ENCODE measurements at regions not wholly inside any gene's neighbourhood (a gene's known extent, or its start where the extent isn't known, plus 50 kb on each side); places are given as distances from the start of the nearest gene placed in this dataset.
A peak's percentile ranks its signal among the peaks of the same experiment; 100 is the strongest.
"Not testable (repeated sequence)": the region's sequence is repeated elsewhere in the genome, so short reads cannot be mapped to it uniquely, and the experiment has no call there.

DNA sequence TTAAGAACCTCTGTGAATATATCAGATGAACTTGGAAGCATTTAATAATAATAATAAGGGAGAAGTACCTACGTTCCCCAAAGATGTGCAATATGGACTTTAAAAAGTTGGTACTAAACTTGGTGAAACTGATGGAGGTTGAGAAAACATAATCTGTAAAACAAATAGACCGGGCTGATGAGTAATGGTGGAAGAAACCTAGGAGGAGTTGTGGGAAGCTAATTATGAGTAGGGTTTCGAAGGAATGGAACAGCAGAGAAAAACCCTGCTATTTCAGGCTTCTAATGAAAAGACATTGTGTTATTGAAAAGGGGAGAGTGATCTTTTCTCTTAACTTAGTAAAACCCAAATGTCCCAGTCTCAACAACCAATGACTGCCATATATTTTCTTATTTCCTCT lies 229.3 kb downstream of the PCSK1 start:
- peak; percentile 65 for DNase-seq (ENCODE audit: low read depth)

DNA sequence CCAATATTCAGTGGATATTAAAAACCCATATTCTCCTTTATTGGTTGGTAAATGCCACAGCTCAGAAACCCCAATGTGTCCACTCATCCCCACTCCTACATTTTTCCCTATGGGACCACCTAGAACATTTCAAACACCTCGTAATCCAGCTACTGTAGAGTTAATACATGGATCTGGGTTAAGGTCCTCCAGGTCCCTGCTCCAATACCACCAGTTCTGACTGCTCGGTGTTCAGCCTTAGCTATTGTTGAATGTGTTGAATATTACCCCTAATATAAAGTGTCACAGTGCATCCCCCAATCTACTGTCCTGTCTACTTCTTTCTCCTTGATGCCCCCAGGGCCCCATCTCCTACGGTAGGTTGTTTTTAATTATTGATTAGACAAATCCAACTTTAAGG lies 231.5 kb downstream of the PCSK1 start:
- DNase-seq (ENCODE audit: low read depth) = no peak

DNA sequence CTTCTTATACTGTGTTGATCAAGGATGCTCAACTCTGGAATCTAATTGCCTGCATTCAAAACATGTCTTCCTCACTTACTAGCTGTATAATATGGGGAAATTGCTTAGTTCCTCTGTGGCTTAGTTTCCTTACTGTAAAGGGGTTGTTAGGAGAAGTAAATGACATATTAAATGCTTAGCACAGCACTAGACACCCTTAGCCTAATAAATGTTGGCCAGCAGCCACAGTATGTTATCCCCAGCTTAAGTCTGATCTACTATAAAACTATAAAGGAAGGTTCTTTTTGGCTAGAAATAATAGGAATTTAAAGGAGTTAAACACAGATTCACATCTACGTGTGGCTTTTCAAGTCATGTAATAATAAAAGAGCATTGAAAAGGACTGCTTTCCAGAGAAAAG lies 232.4 kb downstream of the PCSK1 start:
- DNase-seq (ENCODE audit: low read depth) = no peak

GRCh38 chr5:96199713-96200183 lies 233.3 kb downstream of the PCSK1 start:
- DNase-seq (ENCODE audit: low read depth) = no peak

GRCh38 chr5:96198356-96199058 lies 234.5 kb downstream of the PCSK1 start:
- DNase-seq (ENCODE audit: low read depth) = no peak

DNA sequence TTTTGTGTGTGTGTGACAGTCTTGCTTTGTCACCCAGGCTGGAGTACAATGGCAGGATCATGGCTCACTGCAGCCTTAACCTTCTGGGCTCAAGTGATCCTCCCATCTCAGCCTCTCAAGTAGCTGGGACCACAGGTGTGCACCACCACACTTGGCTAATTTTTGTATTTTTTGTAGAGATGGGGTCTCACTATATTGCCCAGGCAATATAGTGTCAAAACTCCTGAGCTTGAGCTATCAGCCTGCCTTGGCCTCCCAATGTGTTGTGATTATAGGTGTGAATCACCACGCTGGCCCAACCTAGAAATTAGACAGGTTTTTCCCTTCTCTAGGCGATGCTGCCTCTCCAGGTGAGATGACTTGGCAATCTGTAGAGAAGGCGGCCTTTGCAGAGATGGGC lies 235.3 kb downstream of the PCSK1 start:
- DNase-seq (ENCODE audit: low read depth) = not testable (repeated sequence)

GRCh38 chr5:96197347-96197746 lies 235.7 kb upstream of the ELL2 start:
- DNase-seq (ENCODE audit: low read depth) = no peak

- DNase-seq (ENCODE audit: low read depth) = no peak
Measured at GRCh38 chr5:96196890-96197289, 235.2 kb upstream of the ELL2 start.

DNA sequence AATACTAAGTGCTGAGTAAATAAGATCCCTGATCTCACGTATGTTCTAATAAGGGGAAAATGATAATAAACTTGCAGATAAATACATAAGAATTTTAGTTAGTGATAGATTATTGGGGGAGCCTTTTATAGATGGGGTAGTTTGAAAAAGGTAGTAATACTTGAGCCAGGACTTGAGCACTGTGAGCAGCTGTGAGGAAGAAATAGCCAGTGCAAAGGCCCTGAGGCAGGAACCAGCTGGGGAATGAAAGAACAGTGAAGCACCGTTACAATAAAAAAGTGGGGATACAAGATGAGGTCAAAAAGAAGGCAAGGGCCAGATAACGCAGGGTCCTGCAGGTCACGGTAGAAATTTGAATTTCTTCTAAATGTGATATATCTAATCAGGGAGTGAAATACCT lies 234.8 kb upstream of the ELL2 start:
- DNase-seq (ENCODE audit: low read depth) = no peak

GRCh38 chr5:96195123-96195522 lies 233.5 kb upstream of the ELL2 start:
- DNase-seq (ENCODE audit: low read depth) = peak; percentile 76

DNA sequence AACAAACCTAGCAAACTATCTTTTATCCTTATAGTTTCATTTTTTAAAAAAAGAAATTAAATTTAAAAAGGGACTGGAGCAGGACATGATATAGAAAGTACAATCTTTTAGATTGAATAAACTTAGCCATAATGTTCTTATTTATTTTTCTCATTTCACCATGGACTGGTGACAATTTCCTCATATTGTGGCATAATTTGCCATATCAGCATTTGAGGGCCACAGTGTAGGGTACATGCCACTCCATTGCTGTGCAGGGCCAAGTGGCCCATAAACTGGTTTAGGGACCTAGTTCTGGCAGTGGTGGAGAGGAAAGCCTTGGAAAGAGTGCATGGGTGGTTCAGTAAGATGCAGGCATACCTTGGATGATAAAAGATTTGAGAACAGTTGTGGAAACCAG lies 232.9 kb upstream of the ELL2 start:
- DNase-seq (ENCODE audit: low read depth) = no peak

DNA sequence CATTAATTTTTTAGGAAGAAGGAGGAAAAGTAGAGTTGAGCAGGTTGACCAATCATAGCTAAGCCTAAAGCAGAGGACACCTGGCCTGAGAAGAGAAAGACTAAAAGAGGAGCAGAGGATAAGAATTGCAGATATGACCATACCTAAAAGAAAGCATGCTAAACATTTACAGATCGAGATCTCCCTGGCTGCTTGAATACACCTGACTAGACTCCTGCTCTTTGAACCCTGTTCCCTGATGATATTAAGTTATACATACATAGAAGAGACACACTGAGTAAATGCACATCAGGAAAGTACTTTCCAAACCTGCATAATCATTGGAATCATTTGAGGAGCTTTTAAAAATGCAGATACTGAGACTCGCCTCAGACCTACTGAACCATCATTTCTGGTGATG lies 232.3 kb upstream of the ELL2 start:
- no peak for DNase-seq (ENCODE audit: low read depth)

DNA sequence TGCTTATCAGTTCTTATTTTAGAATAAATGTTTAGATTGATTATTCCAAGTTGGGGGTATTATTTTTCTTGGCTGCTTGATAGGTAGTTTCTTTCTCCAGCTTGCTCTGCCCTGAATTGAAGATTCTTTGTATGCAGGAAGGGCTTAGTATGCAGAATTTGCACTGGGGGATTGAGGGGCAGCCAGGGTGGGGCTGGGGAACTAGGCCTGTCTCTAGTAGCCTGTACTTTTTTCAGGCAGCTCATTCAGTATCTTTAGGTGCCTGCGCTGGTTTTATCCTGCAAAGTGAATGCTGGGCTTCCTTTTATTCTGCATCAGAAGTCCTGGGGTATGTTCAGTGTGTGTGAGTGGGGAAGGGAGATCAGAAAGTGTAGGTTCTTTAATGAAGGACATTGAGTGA lies 228.3 kb upstream of the ELL2 start:
- no peak for DNase-seq (ENCODE audit: low read depth)

DNA sequence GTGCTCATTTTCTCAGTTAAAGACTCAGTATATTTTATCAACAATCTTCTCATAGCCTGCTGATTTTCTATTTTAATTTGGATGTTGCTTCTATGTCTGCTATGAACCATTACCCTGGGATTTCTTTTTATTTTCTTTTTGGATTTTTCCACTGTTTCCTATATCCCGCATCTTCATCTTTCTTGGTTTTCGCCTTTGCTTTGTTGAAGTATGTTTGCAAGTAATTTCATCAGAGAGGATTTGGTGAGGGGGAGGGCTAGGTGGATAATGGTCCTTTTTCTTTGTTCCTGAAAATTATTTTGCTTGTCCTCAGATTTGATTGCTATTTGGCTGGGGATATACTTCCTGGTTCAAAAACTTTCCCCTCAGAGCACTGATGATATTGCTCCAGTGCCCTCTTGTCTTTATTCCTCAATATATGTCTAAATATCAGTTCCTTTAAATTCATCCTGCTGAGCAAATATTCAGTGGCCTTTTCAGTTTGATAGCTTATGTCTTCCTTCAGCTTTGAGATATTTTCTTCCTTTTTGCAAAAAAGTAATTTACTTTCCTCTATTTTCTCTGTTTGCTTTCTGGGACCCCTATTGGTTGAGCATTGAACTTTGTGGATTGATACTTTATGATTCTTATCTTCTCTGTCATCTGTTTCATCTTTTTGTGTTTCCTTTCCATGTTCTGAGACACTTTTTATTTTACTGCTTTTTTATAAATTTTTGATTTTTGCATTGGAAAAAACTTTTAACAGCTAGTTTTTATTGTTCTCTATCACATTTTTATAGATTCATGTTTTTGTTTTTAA lies 227.6 kb upstream of the ELL2 start:
- no peak for DNase-seq (ENCODE audit: low read depth)

DNA sequence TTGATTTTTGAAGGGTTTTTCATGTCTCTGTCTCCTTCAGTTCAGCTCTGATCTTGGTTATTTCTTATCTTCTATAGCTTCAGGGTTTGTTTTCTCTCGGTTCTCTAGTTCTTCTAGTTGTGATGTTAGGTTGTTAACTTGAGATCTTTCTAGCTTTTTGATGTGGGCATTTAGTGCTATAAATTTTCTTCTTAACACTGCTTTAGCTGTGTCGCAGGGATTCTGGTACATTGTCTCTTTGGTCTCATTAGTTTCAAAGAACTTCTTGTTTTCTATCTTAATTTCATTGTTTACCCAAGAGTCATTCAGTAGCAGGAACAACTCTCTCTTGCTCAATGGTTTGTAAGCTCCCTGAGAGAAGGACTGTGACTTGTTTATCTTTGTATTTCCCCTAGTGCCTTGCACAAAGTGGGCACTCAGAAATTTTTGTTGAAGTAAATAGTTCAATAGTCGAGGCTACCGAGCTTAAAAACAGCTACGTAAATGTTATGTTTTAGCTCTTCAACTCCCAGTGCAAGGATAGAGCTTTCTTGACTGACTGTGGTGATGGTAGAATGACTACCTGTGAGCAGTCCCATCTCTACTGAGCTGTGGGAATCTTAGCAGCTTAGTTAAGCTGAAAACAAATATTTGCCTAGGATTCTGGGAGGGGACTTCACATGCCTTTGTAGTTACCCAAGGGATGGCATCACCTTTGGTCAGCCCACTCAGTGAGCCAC lies 225.8 kb upstream of the ELL2 start:
- DNase-seq (ENCODE audit: low read depth) = no peak

DNA sequence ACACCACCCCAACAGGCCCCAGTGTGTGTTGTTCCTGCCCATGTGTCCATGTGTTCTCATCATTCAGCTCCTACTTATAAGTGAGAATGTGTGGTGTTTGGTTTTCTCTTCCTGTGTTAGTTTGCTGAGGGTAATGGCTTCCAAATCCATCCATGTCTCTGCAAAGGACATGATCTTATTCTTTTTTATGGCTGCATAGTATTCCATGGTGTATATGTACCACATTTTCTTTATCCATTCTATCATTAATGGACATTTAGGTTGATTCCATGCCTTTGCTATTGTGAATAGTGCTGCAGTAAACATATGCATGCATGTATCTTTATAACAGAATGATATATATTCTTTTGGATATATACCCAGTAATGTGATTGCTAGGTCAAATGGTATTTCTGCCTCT lies 222.9 kb upstream of the ELL2 start:
- DNase-seq (ENCODE audit: low read depth) = not testable (repeated sequence)

DNA sequence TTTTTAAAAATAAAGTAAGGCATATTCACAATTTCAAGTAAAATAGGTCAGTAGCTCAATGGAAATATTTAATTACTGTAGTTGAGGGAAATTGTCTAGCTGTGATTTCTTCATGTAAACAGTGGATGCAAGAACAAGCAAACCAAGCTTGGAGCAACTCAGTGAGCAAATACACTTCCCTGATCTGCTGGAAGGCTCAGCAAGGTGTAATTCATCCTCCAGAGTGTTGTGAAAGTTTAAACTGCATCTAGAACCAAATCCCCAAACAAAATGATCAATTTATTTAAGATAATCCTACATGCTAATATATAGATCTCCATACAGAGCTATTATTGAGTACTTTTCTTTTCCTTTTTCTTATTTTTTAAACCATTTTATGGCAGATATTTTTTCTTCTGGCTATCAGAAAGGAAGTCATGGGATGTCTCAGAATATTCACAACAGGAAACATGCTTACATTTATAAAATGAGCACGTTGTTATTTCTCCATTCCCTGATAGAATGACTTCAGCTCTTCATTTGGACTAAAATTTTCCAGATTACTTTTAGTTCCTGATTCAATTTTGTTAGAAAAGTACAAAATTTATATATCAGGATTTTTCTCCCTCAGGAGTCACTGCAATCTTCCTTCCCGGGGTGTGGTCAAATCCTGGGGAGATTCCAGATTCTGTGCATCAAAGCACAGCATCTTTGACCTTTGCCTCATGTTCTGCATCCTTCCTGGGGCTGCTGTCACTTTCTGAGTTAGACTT lies 219.2 kb upstream of the ELL2 start:
- DNase-seq (ENCODE audit: low read depth) = no peak

- DNase-seq (ENCODE audit: low read depth) = peak; percentile 95
Measured at GRCh38 chr5:96177303-96177869, 215.7 kb upstream of the ELL2 start.

GRCh38 chr5:96176022-96176421 lies 214.4 kb upstream of the ELL2 start:
- DNase-seq (ENCODE audit: low read depth) = peak; percentile 52

GRCh38 chr5:96175090-96175489 lies 213.4 kb upstream of the ELL2 start:
- peak; percentile 60 for DNase-seq (ENCODE audit: low read depth)

DNA sequence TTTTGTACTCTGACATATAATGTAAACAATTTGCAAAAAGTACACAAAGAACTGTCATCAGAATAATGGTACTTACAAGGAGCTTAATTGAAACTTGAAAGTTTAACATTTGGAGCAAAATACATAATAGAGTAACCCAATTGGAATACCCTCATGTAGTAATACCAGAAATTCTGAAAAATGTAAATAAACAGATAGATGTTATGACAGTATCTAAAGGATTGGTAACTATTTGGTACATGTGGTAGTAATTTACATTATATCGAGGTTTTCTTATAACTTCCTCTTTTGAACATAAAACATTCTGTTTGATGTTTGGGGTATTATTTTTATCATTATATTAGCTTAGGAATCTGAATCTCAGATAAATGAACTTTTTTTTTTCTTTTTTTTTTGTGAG lies 211.7 kb upstream of the ELL2 start:
- DNase-seq (ENCODE audit: low read depth) = no peak

DNA sequence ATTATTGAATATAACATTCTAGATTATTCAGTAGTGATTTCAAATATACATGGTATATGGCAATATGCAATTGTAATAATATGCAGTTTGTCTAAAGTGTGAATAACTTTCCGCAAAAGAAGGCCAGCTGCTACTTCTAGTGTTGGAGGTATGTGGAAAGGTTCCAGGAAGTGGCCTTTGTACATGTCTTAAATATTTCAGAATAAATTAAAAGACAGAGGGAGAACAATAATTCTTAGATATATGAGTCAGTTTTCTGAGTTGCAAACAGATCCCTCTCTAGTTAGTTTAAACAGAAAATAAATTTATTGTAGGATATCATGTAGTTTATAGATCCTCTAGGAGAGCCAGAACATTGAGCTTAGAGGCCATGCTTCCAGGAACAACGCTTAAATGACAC lies 210.8 kb upstream of the ELL2 start:
- DNase-seq (ENCODE audit: low read depth) = peak; percentile 88

Measured in M059J (cell line).